ENCODE measurements at regions not wholly inside any gene's neighbourhood (a gene's known extent, or its start where the extent isn't known, plus 50 kb on each side); places are given as distances from the start of the nearest gene placed in this dataset.

GRCh38 chr1:56236688-56237087 lies 342.7 kb downstream of the PLPP3 start:
- no peak for TF ChIP-seq TAF1 (IDR thresholded peaks at IDR 0.05; ENCODE audit: low read depth, low read length)
- TF ChIP-seq POLR2A (IDR thresholded peaks at IDR 0.05; ENCODE audit: low read depth, low read length), result no peak
- TF ChIP-seq SPI1 (IDR thresholded peaks at IDR 0.05; ENCODE audit: low read depth, low read length), result no peak
- no peak for TF ChIP-seq POLR2AphosphoS5 (IDR thresholded peaks at IDR 0.05; ENCODE audit: low read depth, low read length)
- TF ChIP-seq PAX5 (IDR thresholded peaks at IDR 0.05; ENCODE audit: insufficient read depth, low read length, severe bottlenecking), result no peak
